OCI-LY1 (cell line): ENCODE measurements at regions not wholly inside any gene's neighbourhood (a gene's known extent, or its start where the extent isn't known, plus 50 kb on each side); places are given as distances from the start of the nearest gene placed in this dataset.
A peak's percentile ranks its signal among the peaks of the same experiment; 100 is the strongest.

Experiments used
- H2AFZ ChIP-seq: fragments of 200-600 bp; sonication (generic), shearing (Covaris generic); 2 replicates; pipeline ENCODE4 v1.6.0; 2014; ENCODE audit warnings: antibody characterized with exemption, mild to moderate bottlenecking, low read length
- H3F3A ChIP-seq: fragments of 200-600 bp; sonication (generic), shearing (Covaris generic); 2 replicates; pipeline ENCODE4 v1.6.0; 2014; ENCODE audit warnings: mild to moderate bottlenecking, antibody characterized with exemption, low read length, moderate library complexity; ENCODE audit not compliant: insufficient read depth
- H3K27ac ChIP-seq: fragments of 200-600 bp; sonication (generic); 2 replicates; pipeline ENCODE4 v1.5.1; 2014; ENCODE audit warnings: low read length, mixed run types, mild to moderate bottlenecking, low read depth; ENCODE audit not compliant: poor library complexity, severe bottlenecking
- H3K27me3 ChIP-seq: fragments of 200-600 bp; sonication (generic); 2 replicates; pipeline ENCODE4 v1.6.0; 2014; ENCODE audit warnings: antibody characterized with exemption, mild to moderate bottlenecking, low read length, moderate library complexity; ENCODE audit not compliant: insufficient read depth
- H3K36me3 ChIP-seq: fragments of 200-600 bp; sonication (generic); 2 replicates; pipeline ENCODE4 v1.6.1; 2014; ENCODE audit warnings: mild to moderate bottlenecking, antibody characterized with exemption, low read length, moderate library complexity, mixed read lengths; ENCODE audit not compliant: insufficient read depth
- H3K4me1 ChIP-seq: fragments of 200-600 bp; sonication (generic); 2 replicates; pipeline ENCODE4 v1.5.1; 2014; ENCODE audit warnings: mild to moderate bottlenecking, low read length, moderate library complexity; ENCODE audit not compliant: insufficient read depth, severe bottlenecking
- H3K4me2 ChIP-seq: fragments of 200-600 bp; sonication (generic), shearing (Covaris generic); 2 replicates; pipeline ENCODE4 v1.6.1; 2014; ENCODE audit warnings: low read length
- H3K4me3 ChIP-seq: fragments of 200-600 bp; sonication (generic); 2 replicates; pipeline ENCODE4 v1.5.1; 2014; ENCODE audit warnings: low read length, low read depth, mild to moderate bottlenecking, mixed read lengths; ENCODE audit not compliant: poor library complexity, severe bottlenecking
- H3K79me2 ChIP-seq: fragments of 200-600 bp; shearing (Covaris generic); 2 replicates; pipeline ENCODE4 v1.6.1; 2016; ENCODE audit warnings: mixed run types, low read length, mixed read lengths; ENCODE audit not compliant: insufficient read depth
- H3K9ac ChIP-seq: fragments of 200-600 bp; sonication (generic), shearing (Covaris generic); 2 replicates; pipeline ENCODE4 v1.6.1; 2014; ENCODE audit warnings: mild to moderate bottlenecking, low read length, mixed read lengths
- H3K9me2 ChIP-seq: fragments of 200-600 bp; sonication (generic), shearing (Covaris generic); 2 replicates; pipeline ENCODE4 v1.6.1; 2014; ENCODE audit warnings: low read depth, mild to moderate bottlenecking, low read length, mixed read lengths
- H3K9me3 ChIP-seq: fragments of 200-600 bp; shearing (Covaris generic); 2 replicates; pipeline ENCODE4 v1.6.1; 2014; ENCODE audit warnings: low read length, mixed read lengths
- H4K20me1 ChIP-seq: fragments of 200-600 bp; sonication (generic), shearing (Covaris generic); 2 replicates; pipeline ENCODE4 v1.6.0; 2016; ENCODE audit warnings: mild to moderate bottlenecking, low read length; ENCODE audit not compliant: insufficient read depth
- CTCF ChIP-seq: fragments of 200-600 bp; sonication (generic), shearing (Covaris generic); IDR thresholded peaks from 2 replicates; pipeline ENCODE4 v1.5.1; 2017; ENCODE audit warnings: mild to moderate bottlenecking, antibody characterized with exemption, low read length, moderate library complexity, mixed read lengths
- EZH2 ChIP-seq: fragments of 200-600 bp; sonication (generic), shearing (Covaris generic); IDR thresholded peaks from 2 replicates; pipeline ENCODE4 v1.8.0; 2017; ENCODE audit warnings: borderline replicate concordance, mixed run types, mild to moderate bottlenecking, antibody characterized with exemption, low read length, moderate library complexity, mixed read lengths

- Histone ChIP-seq H3K27me3 (no peaks in the 10 kb centered on the region), H3K9ac (no peak overlapping the region), H4K20me1 (no peaks in the 10 kb centered on the region), H2AFZ (no peak overlapping the region), H3K4me2 (no peak overlapping the region), H3K4me3 (no peak overlapping the region), H3K79me2 (no peaks in the 10 kb centered on the region), H3K9me3 (no peaks in the 10 kb centered on the region), H3K4me1 (no peaks in the 10 kb centered on the region), H3K36me3 (no peaks in the 10 kb centered on the region), H3K27ac (no peak overlapping the region), H3F3A (no peaks in the 10 kb centered on the region), H3K9me2 (no peaks in the 10 kb centered on the region)
- no peak for TF ChIP-seq EZH2
- TF ChIP-seq CTCF = peak; percentile 27
Observed at GRCh38 chr14:42378274-42378673, 771.6 kb downstream of the LRFN5 start.

GRCh38 chr14:42374332-42374731 is 767.7 kb downstream of the LRFN5 start:
- Histone ChIP-seq H3F3A (no peaks in the 10 kb centered on the region), H3K4me2 (no peak overlapping the region), H3K4me1 (no peaks in the 10 kb centered on the region), H3K9me3 (no peaks in the 10 kb centered on the region), H4K20me1 (no peaks in the 10 kb centered on the region), H3K27me3 (no peaks in the 10 kb centered on the region), H3K9me2 (no peaks in the 10 kb centered on the region), H3K27ac (no peak overlapping the region), H3K79me2 (no peaks in the 10 kb centered on the region), H3K4me3 (no peak overlapping the region), H3K9ac (no peak overlapping the region), H2AFZ (no peak overlapping the region), H3K36me3 (no peaks in the 10 kb centered on the region)
- no peak for TF ChIP-seq CTCF
- no peak for TF ChIP-seq EZH2

GRCh38 chr14:42370056-42370455 is 763.4 kb downstream of the LRFN5 start:
- Histone ChIP-seq H3K27ac (no peak overlapping the region), H3K9me2 (no peaks in the 10 kb centered on the region), H3K4me3 (no peak overlapping the region), H3K36me3 (no peaks in the 10 kb centered on the region), H3K9ac (no peak overlapping the region), H3K4me2 (no peak overlapping the region), H3K79me2 (no peaks in the 10 kb centered on the region), H3K27me3 (no peaks in the 10 kb centered on the region), H3F3A (no peaks in the 10 kb centered on the region), H4K20me1 (no peaks in the 10 kb centered on the region), H2AFZ (no peak overlapping the region), H3K9me3 (no peaks in the 10 kb centered on the region), H3K4me1 (no peaks in the 10 kb centered on the region)
- TF ChIP-seq EZH2 (no peak), CTCF (no peak)
